ENCODE measurements at regions not wholly inside any gene's neighbourhood (a gene's known extent, or its start where the extent isn't known, plus 50 kb on each side); places are given as distances from the start of the nearest gene placed in this dataset.

DNA sequence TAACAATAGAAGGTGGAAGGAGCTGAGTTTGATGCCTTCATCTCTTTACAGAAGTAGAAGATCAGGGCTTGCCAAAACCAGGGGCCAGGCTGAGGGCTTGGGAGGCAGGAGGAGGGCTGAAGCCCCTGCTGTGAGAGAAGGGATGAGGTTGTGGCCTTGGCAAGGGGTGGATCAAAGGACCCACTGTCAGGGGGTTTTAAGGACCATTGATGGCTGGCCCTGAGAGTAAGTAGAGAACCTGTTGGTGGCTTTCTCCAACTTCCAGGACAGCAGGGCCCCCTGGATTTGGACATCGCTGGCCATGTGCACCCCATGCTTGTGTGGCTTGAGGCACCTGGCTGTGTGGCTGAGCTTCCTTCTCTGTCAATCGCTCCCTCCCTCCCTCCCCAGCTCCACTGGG is 927.7 kb downstream of the TBC1D22A start:
- Histone ChIP-seq H3K36me3 (ENCODE audit: control insufficient read depth, insufficient read depth, low read length) (no peaks in the 10 kb centered on the region), H3K9me3 (ENCODE audit: control insufficient read depth, low read length) (no peaks in the 10 kb centered on the region), H3K4me1 (ENCODE audit: control insufficient read depth, insufficient read depth, low read length, poor library complexity, severe bottlenecking) (no peaks in the 10 kb centered on the region), H3K27me3 (replicated peaks; ENCODE audit: control insufficient read depth, insufficient read depth, low read length, poor library complexity, severe bottlenecking) (no peaks in the 10 kb centered on the region), H3K4me3 (ENCODE audit: insufficient read depth, low read depth, low read length, poor library complexity, severe bottlenecking) (no peak overlapping the region), H3K27ac (ENCODE audit: insufficient read depth, low read length, poor library complexity, severe bottlenecking) (no peak overlapping the region)
- DNase-seq: no peak

DNA sequence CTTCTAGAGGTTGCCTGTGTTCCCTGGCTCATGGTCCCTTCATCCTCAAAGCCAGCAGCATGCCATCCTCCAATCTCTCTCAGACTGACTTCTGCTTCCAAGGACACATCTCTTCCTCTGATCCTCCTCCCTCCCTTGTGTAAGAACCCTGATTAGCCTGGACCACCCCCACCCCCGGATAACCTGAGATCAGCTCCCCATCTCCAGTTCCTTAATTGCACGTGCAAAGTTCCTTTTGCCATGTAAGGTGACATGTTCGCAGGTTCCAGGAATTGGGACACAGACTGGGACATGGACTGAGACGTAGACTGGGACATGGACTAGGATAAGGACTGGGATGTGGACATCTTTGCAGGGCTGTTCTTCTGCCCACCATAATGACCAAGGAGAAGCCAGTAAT is 925.3 kb downstream of the TBC1D22A start:
- Histone ChIP-seq H3K9me3 (ENCODE audit: control insufficient read depth, low read length) (peaks cover 7% of the 10 kb centered on the region), H3K4me3 (ENCODE audit: insufficient read depth, low read depth, low read length, poor library complexity, severe bottlenecking) (no peak overlapping the region), H3K27me3 (replicated peaks; ENCODE audit: control insufficient read depth, insufficient read depth, low read length, poor library complexity, severe bottlenecking) (no peaks in the 10 kb centered on the region), H3K27ac (ENCODE audit: insufficient read depth, low read length, poor library complexity, severe bottlenecking) (no peak overlapping the region), H3K36me3 (ENCODE audit: control insufficient read depth, insufficient read depth, low read length) (no peaks in the 10 kb centered on the region), H3K4me1 (ENCODE audit: control insufficient read depth, insufficient read depth, low read length, poor library complexity, severe bottlenecking) (no peaks in the 10 kb centered on the region)
- DNase-seq: no peak

DNA sequence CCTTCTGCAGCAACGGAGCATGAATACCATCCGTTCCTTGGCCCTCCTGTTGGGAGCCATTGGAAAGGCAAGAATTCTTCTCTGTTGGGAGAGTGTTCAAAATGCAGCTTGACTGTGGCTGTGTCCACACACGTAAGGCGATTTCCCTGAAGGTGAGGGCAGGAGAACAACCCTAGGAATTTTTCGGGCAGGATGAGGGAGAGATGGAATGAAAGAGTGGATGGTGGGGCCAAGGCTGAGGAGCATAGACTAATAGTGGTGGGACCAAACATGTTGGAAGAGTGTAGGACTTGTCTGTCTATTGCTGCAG is 924.9 kb downstream of the TBC1D22A start:
- peaks cover 7% of the 10 kb centered on the region for H3K9me3 ChIP-seq (ENCODE audit: control insufficient read depth, low read length)

DNA sequence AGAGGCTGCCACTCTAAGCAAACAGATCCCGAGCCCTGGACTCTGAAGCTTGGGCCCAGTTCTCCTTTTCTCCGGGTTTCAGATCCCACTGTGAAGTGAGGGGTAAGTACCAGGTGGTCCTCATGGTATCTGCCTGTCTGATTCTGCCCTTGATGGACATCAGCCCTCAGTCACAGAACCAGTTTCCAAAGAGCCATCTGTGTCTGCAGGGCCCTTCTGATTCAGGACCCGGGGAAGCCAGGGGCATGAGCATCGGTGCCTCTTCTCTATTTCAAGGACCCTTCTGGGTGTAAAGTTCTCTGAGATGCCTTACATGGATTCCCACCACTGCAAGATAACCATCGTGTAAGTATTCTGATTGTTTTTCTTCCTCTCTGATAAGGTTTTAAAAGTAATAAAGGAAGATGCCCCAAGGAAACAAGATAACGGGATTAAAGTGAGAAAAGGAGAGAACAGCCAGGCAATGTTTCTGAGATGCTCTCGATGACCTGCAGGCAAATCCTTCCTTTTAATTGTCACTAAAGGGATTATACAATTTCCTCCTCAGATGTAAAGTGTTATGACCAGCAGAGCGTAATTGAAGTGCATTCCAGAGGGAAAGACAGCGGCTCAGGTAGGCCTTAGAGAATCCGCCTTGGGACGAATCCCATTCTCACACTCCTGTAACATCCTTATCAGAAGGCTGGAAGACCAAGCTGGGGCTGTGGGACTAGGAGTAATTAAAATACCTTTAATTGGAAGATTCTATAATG is 924.3 kb downstream of the TBC1D22A start:
- Histone ChIP-seq H3K9me3 (ENCODE audit: control insufficient read depth, low read length) (peaks cover 7% of the 10 kb centered on the region), H3K27me3 (replicated peaks; ENCODE audit: control insufficient read depth, insufficient read depth, low read length, poor library complexity, severe bottlenecking) (no peaks in the 10 kb centered on the region), H3K27ac (ENCODE audit: insufficient read depth, low read length, poor library complexity, severe bottlenecking) (no peak overlapping the region), H3K36me3 (ENCODE audit: control insufficient read depth, insufficient read depth, low read length) (no peaks in the 10 kb centered on the region), H3K4me3 (ENCODE audit: insufficient read depth, low read depth, low read length, poor library complexity, severe bottlenecking) (no peak overlapping the region), H3K4me1 (ENCODE audit: control insufficient read depth, insufficient read depth, low read length, poor library complexity, severe bottlenecking) (no peaks in the 10 kb centered on the region)
- DNase-seq: no peak

More for the DNA sequence above, 924.9 kb downstream of the TBC1D22A start:
- H3K27ac ChIP-seq (ENCODE audit: insufficient read depth, low read length, poor library complexity, severe bottlenecking): no peak overlapping the region
- no peaks in the 10 kb centered on the region for H3K36me3 ChIP-seq (ENCODE audit: control insufficient read depth, insufficient read depth, low read length)
- no peak for DNase-seq
- H3K4me3 ChIP-seq (ENCODE audit: insufficient read depth, low read depth, low read length, poor library complexity, severe bottlenecking): no peak overlapping the region
- no peaks in the 10 kb centered on the region for H3K4me1 ChIP-seq (ENCODE audit: control insufficient read depth, insufficient read depth, low read length, poor library complexity, severe bottlenecking)
- no peaks in the 10 kb centered on the region for H3K27me3 ChIP-seq (replicated peaks; ENCODE audit: control insufficient read depth, insufficient read depth, low read length, poor library complexity, severe bottlenecking)

DNA sequence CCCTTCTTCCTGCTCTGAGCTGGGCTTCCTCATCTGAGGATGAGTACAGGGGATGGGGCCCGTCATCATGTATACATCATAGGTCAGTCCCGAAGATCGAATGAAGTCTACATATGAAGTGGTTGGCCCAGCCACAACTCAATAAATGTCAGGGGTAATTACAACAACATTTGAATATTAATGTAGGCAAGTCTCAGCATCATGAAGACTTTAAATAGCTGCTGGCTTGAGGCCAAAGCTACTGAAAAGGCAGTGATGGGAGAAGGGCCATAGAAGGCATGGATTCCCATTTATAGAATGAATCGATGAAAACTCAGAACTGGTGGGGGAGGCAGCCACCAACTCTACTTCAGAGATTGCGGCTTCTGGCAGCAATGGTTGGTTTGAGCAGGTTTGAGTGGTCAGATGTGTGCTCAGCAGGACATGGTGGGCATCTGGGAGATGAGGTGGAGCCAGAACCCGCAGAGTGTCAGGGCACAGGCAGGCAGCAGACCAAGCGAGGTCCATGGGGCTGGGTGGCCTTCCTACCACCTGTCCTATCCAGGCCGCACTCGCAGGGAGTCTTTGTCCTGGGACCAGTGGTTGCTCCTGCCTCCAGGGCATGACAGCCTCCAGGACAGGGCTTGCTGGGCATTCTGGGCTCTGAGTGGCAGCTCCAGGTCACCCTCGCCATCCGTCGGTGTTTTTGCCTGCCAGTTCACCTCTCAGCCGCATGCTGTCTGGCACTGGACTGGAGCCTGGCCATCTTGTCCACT is 919.1 kb downstream of the TBC1D22A start:
- Histone ChIP-seq H3K36me3 (ENCODE audit: control insufficient read depth, insufficient read depth, low read length) (no peaks in the 10 kb centered on the region), H3K27me3 (replicated peaks; ENCODE audit: control insufficient read depth, insufficient read depth, low read length, poor library complexity, severe bottlenecking) (no peaks in the 10 kb centered on the region), H3K9me3 (ENCODE audit: control insufficient read depth, low read length) (peaks cover 7% of the 10 kb centered on the region), H3K27ac (ENCODE audit: insufficient read depth, low read length, poor library complexity, severe bottlenecking) (no peak overlapping the region), H3K4me3 (ENCODE audit: insufficient read depth, low read depth, low read length, poor library complexity, severe bottlenecking) (no peak overlapping the region), H3K4me1 (ENCODE audit: control insufficient read depth, insufficient read depth, low read length, poor library complexity, severe bottlenecking) (no peaks in the 10 kb centered on the region)
- DNase-seq: no peak

DNA sequence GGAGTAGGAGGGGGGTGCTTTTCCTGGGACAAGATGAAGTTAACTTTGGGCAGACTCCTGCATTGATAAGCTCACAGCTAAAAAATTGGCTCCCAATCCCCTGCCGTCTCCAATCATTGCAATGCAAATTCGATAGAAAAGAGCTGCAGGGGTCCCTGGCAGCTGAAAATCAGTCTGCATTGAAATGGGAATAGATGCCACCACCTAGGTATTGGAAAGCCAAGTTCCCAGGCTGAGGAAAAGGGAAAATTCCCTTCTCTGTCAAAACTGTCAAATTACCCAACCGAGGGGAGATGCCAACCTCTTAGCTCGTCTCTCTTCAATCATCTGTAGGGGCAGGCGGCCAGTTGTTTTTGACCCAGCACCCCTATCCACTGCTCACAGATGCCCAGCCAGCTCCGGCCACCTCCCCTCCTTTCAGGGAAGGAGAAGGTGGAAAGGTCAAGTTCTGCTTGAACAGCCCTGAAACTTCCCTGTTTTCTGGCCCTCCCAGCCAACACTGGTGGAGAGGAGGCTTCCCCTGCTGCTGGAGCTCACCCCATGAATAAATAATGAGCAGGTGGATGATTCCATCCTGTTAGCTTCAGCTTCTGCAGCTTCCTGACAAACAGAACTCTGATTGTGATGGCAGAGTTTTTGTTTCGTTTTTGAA is 916.3 kb downstream of the TBC1D22A start:
- no peak for DNase-seq
- H3K27ac ChIP-seq (ENCODE audit: insufficient read depth, low read length, poor library complexity, severe bottlenecking): no peak overlapping the region
- H3K36me3 ChIP-seq (ENCODE audit: control insufficient read depth, insufficient read depth, low read length): no peaks in the 10 kb centered on the region
- H3K9me3 ChIP-seq (ENCODE audit: control insufficient read depth, low read length): peaks cover 4% of the 10 kb centered on the region
- no peaks in the 10 kb centered on the region for H3K4me1 ChIP-seq (ENCODE audit: control insufficient read depth, insufficient read depth, low read length, poor library complexity, severe bottlenecking)
- H3K27me3 ChIP-seq (replicated peaks; ENCODE audit: control insufficient read depth, insufficient read depth, low read length, poor library complexity, severe bottlenecking): no peaks in the 10 kb centered on the region
- no peak overlapping the region for H3K4me3 ChIP-seq (ENCODE audit: insufficient read depth, low read depth, low read length, poor library complexity, severe bottlenecking)

DNA sequence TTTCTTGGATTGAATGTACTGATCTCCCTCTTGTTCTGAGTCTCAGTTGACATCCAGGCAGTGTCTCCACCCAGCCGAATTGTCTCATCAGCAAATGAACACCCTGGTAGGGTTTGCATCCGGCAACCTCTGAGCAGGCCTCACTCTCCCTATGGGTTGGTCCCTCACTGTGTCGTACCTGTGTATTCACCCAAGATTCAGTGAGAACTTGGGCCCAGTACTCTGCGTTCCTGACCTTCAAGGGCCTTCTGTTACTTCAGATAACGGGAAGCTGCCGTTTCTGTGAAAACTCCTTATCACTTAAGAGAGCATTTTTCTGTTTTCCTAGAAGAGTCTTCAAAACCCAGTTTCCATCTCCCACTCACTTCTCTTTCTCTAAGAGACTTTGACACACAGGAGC is 915.6 kb downstream of the TBC1D22A start:
- Histone ChIP-seq H3K27me3 (replicated peaks; ENCODE audit: control insufficient read depth, insufficient read depth, low read length, poor library complexity, severe bottlenecking) (no peaks in the 10 kb centered on the region), H3K27ac (ENCODE audit: insufficient read depth, low read length, poor library complexity, severe bottlenecking) (no peak overlapping the region), H3K36me3 (ENCODE audit: control insufficient read depth, insufficient read depth, low read length) (no peaks in the 10 kb centered on the region), H3K4me1 (ENCODE audit: control insufficient read depth, insufficient read depth, low read length, poor library complexity, severe bottlenecking) (no peaks in the 10 kb centered on the region), H3K4me3 (ENCODE audit: insufficient read depth, low read depth, low read length, poor library complexity, severe bottlenecking) (no peak overlapping the region), H3K9me3 (ENCODE audit: control insufficient read depth, low read length) (no peaks in the 10 kb centered on the region)
- DNase-seq: no peak

DNA sequence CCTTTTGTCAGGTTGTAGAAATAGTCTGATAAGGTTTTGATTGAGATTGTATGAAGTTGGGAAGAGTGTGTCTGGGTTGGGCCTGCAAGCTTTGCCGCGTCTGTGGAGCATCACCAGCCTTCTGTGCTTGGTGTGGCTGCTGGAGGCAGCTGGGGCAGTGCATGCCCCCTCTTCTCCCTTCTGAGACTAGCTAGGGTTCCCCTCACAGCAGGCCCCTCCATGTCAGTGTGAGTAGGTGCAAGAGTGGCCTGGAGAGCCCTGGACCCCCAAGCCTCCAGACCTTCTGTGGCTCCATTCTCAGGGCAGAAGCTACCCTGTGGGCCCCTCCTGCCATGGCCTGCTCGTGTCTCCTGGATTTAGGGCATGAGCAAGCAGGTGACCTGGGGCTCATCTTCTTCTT is 914.2 kb downstream of the TBC1D22A start:
- Histone ChIP-seq H3K27me3 (replicated peaks; ENCODE audit: control insufficient read depth, insufficient read depth, low read length, poor library complexity, severe bottlenecking) (no peaks in the 10 kb centered on the region), H3K4me1 (ENCODE audit: control insufficient read depth, insufficient read depth, low read length, poor library complexity, severe bottlenecking) (no peaks in the 10 kb centered on the region), H3K36me3 (ENCODE audit: control insufficient read depth, insufficient read depth, low read length) (no peaks in the 10 kb centered on the region), H3K4me3 (ENCODE audit: insufficient read depth, low read depth, low read length, poor library complexity, severe bottlenecking) (no peak overlapping the region), H3K27ac (ENCODE audit: insufficient read depth, low read length, poor library complexity, severe bottlenecking) (no peak overlapping the region), H3K9me3 (ENCODE audit: control insufficient read depth, low read length) (no peaks in the 10 kb centered on the region)
- no peak for DNase-seq

DNA sequence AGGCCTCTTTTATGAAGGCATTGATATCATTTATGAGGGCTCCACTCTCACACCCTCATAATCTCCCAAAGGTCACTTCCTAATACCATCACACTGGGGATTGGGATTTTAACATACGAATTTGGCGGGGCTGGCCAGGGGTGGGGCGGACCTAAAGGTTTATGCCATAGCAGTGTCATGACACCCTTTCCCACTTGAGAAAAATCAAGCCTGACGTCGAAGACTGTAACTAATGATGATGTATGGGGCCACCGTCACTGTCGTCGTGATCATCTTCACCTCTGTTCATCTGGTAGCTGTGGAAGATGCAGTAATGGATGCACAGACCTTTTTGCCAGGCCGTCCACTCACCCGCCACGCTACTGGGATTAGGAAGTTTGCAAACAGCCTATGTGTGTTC is 912.1 kb downstream of the TBC1D22A start:
- Histone ChIP-seq H3K9me3 (ENCODE audit: control insufficient read depth, low read length) (no peaks in the 10 kb centered on the region), H3K4me3 (ENCODE audit: insufficient read depth, low read depth, low read length, poor library complexity, severe bottlenecking) (no peak overlapping the region)

DNA sequence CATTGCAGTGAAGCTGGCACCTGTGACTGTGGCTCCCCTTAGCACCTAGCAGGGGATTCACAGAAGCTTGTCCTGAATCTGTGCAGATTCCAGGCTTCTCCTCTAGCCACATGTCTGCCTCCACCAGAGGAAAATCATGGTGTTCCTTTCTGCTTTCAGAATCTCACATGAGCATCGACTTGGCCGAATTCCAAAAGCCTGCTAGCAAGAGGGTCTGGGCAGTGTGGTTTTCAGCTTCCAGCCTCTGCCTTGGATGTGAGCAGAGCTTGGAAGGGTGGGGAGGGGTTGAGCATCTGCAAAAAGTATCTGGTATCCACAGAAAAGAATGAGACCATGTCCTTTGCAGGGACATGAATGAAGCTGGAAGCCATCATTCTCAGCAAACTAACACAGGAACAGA is 911.1 kb downstream of the TBC1D22A start:
- H3K27me3 ChIP-seq (replicated peaks; ENCODE audit: control insufficient read depth, insufficient read depth, low read length, poor library complexity, severe bottlenecking): no peaks in the 10 kb centered on the region
- DNase-seq: no peak
- no peaks in the 10 kb centered on the region for H3K9me3 ChIP-seq (ENCODE audit: control insufficient read depth, low read length)
- no peak overlapping the region for H3K4me3 ChIP-seq (ENCODE audit: insufficient read depth, low read depth, low read length, poor library complexity, severe bottlenecking)
- H3K4me1 ChIP-seq (ENCODE audit: control insufficient read depth, insufficient read depth, low read length, poor library complexity, severe bottlenecking): no peaks in the 10 kb centered on the region
- no peaks in the 10 kb centered on the region for H3K36me3 ChIP-seq (ENCODE audit: control insufficient read depth, insufficient read depth, low read length)
- no peak overlapping the region for H3K27ac ChIP-seq (ENCODE audit: insufficient read depth, low read length, poor library complexity, severe bottlenecking)

More for the DNA sequence above, 912.1 kb downstream of the TBC1D22A start:
- no peaks in the 10 kb centered on the region for H3K27me3 ChIP-seq (replicated peaks; ENCODE audit: control insufficient read depth, insufficient read depth, low read length, poor library complexity, severe bottlenecking)
- no peak for DNase-seq
- H3K4me1 ChIP-seq (ENCODE audit: control insufficient read depth, insufficient read depth, low read length, poor library complexity, severe bottlenecking): no peaks in the 10 kb centered on the region
- H3K36me3 ChIP-seq (ENCODE audit: control insufficient read depth, insufficient read depth, low read length): no peaks in the 10 kb centered on the region
- H3K27ac ChIP-seq (ENCODE audit: insufficient read depth, low read length, poor library complexity, severe bottlenecking): no peak overlapping the region
